Hepatic stellate cell (primary cell): ENCODE measurements at regions not wholly inside any gene's neighbourhood (a gene's known extent, or its start where the extent isn't known, plus 50 kb on each side); places are given as distances from the start of the nearest gene placed in this dataset.
"Not testable (repeated sequence)": the region's sequence is repeated elsewhere in the genome, so short reads cannot be mapped to it uniquely, and the experiment has no call there.

Source experiments
- DNase-seq: peaks from one replicate; pipeline ENCODE4 v3.0.0; 2011; ENCODE audit warnings: low spot score

DNA sequence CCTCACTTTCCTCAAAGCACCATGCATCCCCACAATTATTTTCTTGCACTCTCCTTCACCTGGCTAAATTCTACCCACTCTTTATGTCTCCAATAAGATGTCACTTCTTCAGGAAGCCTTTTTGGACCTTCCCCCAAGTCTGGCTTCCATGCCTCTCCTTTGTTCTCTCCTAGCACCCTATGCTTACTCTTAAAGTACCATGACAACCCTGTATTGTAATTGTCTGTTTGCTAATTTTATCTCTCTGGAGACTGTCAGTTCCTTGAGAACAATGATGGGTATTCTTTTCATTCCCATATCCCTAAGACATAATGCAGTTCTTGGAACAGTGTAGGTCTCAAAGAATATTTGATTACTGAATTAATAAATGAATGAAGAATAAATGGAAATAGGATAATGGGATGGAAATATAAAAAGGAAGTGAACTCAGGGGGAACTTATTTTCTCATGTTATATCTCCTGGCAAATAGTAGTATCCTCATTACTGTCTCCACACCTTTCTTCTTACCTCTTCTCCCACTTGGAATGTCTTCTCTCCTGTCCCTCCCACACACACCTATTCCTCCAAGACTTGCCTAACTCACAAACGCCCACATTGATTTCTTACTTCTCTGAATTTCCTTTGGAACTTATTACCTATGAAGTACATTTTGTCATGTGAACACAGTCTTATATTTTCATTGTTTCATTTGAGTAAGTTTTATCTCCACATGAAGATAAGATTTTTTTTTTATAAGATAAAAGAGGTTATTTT, 499.1 kb downstream of the NFIB start:
- DNase-seq: no peak

GRCh38 chr9:13811876-13812275, 502.1 kb downstream of the NFIB start:
- no peak for DNase-seq

GRCh38 chr9:13810510-13810909, 503.4 kb downstream of the NFIB start:
- DNase-seq: no peak

DNA sequence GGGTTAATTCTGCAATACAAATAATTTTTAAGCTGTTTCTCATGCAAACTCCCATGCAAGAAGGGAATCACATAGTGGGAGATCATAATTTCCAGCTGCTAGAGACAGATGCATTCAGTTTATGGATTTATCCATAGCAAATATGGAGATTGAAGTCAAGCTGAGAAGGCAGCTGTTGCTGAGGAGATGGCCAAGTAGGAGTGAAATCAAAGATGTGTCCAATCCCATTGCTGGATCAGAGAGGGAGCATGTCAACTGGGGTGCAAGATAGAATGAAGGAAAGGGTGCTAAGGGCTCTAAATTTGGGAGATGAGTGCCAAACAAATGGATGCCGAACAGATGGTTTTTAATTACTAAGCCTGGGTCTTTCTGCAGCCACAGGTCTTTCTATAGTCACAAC, 504.5 kb downstream of the NFIB start:
- no peak for DNase-seq

- no peak for DNase-seq
Observed at GRCh38 chr9:13807118-13807517, 506.8 kb downstream of the NFIB start.

GRCh38 chr9:13806714-13807113, 507.2 kb downstream of the NFIB start:
- DNase-seq: no peak

DNA sequence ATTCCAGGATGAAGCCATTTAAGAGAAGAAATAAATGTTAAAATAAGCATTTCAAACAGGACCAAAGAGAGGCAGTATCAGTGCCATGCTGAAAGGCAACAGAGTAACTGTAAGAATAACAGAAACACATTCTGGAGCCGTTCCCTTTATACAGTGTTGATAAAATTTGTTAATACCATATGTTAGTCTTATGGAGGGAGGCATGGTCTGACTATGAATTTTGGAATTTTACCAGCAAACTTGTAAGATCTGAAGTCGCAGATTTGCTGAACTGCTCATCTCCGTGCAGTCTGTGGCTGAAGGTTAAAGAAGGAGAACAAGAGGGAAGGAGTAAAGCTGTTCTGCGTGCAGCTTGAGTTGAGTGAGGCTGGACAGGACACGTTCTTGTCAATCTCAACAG, 508.4 kb downstream of the NFIB start:
- DNase-seq: no peak

- DNase-seq: no peak
Observed at GRCh38 chr9:13804532-13804931, 509.4 kb downstream of the NFIB start.

DNA sequence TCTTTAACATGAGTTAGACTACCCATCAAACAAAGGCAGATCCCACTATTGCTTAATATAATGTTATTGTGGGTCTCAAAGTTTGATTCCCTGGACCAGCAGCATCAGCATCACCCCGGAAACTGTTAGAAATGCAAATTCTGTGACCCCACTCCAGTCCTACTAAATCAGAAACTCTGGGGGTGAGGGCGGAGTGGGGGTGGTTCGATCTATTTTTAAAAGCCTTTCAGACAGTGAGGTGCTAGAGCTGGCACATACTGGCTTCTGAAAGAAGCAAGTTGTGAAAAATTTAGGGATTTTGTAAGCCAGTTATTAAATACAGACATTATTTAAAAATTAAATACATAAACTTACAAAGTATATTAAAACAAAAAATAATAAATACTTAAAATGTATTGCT, 513.2 kb downstream of the NFIB start:
- no peak for DNase-seq

DNA sequence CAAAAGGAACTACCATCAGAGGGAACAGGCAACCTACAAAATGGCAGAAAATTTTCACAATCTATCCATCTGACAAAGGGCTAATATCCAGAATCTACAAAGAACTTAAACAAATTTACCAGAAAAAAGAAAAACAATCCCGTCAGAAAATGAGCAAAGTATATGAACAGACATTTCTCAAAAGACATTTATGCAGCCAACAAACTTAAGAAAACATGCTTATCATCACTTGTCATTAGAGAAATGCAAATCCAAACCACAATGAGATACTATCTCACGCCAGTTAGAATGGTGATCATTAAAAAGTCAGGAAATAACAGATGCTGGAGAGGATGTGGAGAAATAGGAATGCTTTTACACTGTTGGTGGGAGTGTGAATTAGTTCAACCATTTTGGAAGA, 516.2 kb downstream of the NFIB start:
- not testable (repeated sequence) for DNase-seq

- no peak for DNase-seq
Observed at GRCh38 chr9:13791816-13792215, 512.3 kb upstream of the MPDZ start.

DNA sequence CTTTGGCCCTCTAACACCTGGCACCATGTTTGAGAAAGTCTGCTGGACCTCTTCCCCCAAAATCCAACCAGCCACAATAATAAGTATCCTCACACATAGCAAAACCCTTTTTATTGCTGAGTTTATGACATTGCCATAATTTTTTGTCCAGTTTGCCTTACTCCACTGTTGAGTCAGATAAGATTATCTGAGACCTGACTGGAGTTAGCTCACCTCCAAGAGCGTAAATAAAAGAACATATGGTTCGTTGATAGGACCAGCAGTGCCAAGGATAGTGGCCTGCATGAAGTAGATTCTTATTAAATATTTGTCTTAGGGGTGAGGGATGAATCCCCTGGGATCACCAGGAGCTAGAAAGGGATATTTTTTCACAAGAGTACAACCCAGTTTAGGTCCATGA, 510.6 kb upstream of the MPDZ start:
- DNase-seq: no peak

DNA sequence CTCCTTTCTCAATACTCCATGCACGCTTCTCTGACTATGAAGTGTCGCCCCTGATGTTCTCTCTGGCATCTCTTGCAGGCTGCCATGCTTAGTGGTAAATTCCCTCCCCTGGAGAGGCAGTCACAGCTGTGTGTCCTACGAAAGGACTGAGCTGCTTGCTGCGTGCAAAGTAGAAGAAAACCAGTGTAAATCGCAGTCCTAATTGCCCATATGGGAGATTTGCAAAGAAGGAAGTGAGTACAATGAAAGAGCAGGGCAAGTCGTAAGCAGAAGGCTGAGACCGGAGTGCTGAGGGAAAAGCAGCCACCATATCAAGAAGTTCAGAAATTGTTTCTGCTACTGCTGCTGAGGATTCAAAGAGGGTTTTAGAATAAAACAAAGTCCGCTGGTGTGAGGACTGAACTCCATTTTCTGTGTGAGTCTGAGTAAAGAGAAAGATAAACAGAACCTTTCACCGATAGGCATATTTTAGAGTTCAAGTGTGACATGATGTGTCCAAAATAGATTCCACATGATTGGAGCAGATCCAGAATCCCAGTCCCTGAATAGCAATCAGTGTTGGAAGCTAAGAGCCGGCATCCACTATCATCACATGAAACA, 507.8 kb upstream of the MPDZ start:
- DNase-seq: peak; percentile 5

- no peak for DNase-seq
Observed at GRCh38 chr9:13786711-13787110, 507.2 kb upstream of the MPDZ start.

GRCh38 chr9:13786131-13786530, 506.6 kb upstream of the MPDZ start:
- DNase-seq: peak; percentile 2

DNA sequence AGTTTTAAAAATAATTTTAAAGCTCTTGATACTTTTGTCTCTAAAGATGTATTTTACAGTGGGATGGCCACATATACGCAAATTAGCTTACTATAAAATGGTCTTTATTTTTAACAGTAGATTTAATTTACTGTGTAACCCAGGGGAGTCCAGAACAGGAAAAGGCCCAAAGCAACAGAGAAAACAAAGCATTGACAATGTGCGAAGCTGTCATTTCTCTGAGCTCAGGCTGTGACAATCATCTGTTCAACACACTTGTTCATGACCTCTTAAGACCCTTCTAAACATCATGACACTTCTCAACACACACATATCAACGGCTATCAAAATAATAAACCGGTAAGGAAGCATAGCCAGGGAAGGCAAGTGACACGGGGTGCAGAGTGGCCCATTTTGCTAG, 499.6 kb upstream of the MPDZ start:
- no peak for DNase-seq

DNA sequence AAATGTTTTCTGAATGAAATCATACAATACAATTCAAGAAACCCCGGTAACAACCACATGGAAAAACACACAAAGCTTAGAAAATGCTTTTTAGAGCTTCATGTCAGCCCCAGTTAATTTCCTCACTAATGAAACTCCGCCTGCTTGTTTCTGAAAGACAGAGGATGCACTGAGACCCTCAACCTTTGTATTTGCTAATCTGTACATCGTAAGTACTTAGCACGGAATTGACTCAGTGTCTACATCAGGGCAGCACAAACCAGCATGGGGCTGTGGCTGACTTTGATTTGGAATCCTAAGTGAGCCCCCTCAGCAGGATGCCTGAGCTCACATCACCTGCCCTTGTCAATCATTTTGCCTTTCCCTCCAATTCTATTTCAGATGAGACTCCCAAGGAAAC, 499.1 kb upstream of the MPDZ start:
- peak; percentile 7 for DNase-seq

DNA sequence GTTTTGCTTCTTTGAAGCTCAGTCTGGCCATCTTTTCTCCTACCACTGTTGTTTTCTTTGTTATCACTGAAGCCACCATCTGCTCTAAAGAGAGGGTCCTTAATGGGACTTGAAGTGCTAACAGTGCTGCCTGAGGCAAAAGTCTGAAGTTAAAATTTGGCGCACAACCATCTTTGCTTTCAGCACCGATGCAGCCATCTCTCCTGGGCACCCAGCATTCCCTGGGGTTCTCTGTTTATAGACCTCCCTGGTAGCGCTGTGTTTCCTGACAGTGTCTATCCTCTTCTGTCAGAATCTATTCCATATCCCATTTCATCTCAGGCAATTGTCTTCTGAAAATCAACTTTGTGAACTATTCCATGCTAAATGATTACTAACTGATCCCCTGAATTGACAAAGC, 491.5 kb upstream of the MPDZ start:
- DNase-seq: no peak

DNA sequence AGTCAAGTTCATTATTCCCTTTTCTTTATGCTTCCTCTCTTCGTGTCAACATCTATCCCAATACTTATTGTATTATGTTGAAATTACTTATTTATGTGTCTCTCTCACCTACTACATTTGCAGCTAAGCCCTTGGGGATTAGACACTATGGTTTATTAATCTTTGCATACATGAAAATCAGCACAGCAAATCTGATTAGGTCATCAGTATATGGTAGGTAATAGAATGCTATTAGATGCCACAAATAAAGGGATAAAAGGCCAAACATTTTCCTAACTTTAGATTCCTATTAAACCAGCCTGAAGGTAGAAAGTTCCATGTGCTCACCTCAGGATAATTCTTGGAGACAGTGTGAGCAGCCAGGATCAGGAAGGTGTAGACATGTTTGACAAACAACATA, 490.1 kb upstream of the MPDZ start:
- no peak for DNase-seq

DNA sequence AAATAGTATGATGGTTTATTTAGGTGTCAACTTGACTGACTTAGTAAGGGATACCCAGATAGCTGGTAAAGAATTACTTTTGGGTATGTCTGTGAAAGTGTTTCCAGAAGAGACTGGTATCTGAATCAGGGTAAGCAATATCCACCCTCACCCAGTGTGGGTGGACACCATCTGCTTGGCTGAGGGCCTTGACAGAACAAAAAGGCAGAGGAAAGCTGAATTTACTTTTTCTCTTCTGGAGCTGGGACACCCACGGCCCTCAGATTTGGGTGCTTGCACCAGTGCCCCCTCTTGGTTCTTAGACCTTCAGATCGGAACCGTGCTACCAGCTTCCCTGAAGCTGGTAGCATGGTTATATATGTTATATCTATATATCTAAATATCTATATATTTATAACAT, 489.5 kb upstream of the MPDZ start:
- DNase-seq: no peak

GRCh38 chr9:13762209-13762608, 482.7 kb upstream of the MPDZ start:
- no peak for DNase-seq

DNA sequence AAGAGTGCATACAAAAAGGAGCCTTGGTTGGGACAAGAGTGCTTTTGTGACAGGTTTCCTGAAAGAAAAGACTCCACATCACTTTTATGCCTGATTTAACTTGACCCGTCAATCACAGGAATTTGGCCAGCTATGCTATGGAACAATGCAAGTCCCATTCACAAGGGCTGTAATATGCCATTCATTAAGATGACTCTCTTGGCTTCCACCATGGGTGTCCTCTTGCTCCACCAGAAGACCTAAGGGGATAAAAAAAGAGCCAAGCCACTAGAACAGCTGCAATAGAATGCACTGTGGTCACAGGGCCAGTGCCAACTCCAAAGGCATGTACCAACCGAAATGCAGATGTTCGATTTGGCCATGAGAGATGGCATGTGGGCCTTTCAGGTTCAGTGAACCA, 480.1 kb upstream of the MPDZ start:
- DNase-seq: no peak

DNA sequence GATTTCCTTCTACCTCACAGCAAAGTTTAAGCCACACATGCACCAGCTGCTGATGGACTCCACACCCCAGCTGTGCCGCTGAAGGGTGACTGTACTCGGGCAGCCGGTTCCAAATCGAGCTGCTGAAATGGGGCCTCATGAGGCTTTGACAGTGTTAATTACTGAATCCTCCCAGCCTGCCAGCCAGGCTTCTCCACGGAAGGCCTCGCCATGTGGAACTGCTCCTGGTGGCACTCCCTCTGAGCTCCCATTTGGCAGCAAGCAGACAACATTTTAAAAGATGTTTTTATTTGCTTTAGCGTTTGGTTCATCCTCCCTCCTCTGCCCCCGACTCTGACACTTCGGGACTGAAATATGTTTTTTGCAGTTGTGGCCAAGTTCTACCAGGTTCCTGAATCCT, 479.4 kb upstream of the MPDZ start:
- DNase-seq: no peak

GRCh38 chr9:13756943-13757342, 477.5 kb upstream of the MPDZ start:
- DNase-seq: no peak
